Smooth muscle cell (in vitro differentiated cells): ENCODE measurements at regions not wholly inside any gene's neighbourhood (a gene's known extent, or its start where the extent isn't known, plus 50 kb on each side); places are given as distances from the start of the nearest gene placed in this dataset.
A peak's percentile ranks its signal among the peaks of the same experiment; 100 is the strongest.

Experiments used
- DNase-seq: peaks from one replicate; lab custom pipeline; 2025; ENCODE audit not compliant: unreplicated experiment; lab: John Stamatoyannopoulos, UW
- H2AFZ ChIP-seq: fragments of 200-600 bp; sonication (generic); 2 replicates; pipeline ENCODE4 v1.6.0; 2016; ENCODE audit warnings: antibody characterized with exemption, low read depth, mild to moderate bottlenecking
- H3F3A ChIP-seq: fragments of 200-600 bp; sonication (generic); 2 replicates; pipeline ENCODE4 v1.6.0; 2017; ENCODE audit warnings: antibody characterized with exemption, low read depth
- H3K27ac ChIP-seq: fragments of 200-600 bp; sonication (generic); 2 replicates; pipeline ENCODE4 v1.5.1; 2016; ENCODE audit warnings: low read depth, mild to moderate bottlenecking
- H3K27me3 ChIP-seq: fragments of 200-600 bp; sonication (generic); 2 replicates; pipeline ENCODE4 v1.6.1; 2016; ENCODE audit warnings: low read depth, mild to moderate bottlenecking
- H3K36me3 ChIP-seq: fragments of 200-600 bp; sonication (generic); 2 replicates; pipeline ENCODE4 v1.5.1; 2016; ENCODE audit warnings: low read depth
- H3K4me1 ChIP-seq: fragments of 200-600 bp; sonication (generic); 2 replicates; pipeline ENCODE4 v1.5.1; 2016; ENCODE audit warnings: low read depth
- H3K4me2 ChIP-seq: fragments of 200-600 bp; sonication (generic); 2 replicates; pipeline ENCODE4 v1.6.0; 2016; ENCODE audit warnings: mild to moderate bottlenecking
- H3K4me3 ChIP-seq: fragments of 200-600 bp; sonication (generic); 2 replicates; pipeline ENCODE4 v1.5.1; 2016; ENCODE audit warnings: mild to moderate bottlenecking
- H3K79me2 ChIP-seq: fragments of 200-600 bp; sonication (generic); 2 replicates; pipeline ENCODE4 v1.6.0; 2016; ENCODE audit warnings: low read depth, mild to moderate bottlenecking
- H3K9ac ChIP-seq: fragments of 200-600 bp; sonication (generic); 2 replicates; pipeline ENCODE4 v1.6.0; 2016; ENCODE audit warnings: low read depth
- H3K9me3 ChIP-seq: fragments of 200-600 bp; sonication (generic); replicated peaks from 2 replicates; pipeline ENCODE4 v1.5.1; 2016; ENCODE audit warnings: low read depth
- H4K20me1 ChIP-seq: fragments of 200-600 bp; sonication (generic); 2 replicates; pipeline ENCODE4 v1.6.0; 2016; ENCODE audit warnings: low read depth
- WGBS: methylation state at CpG from one replicate; pipeline ENCODE4 v1.1.7; 2016; ENCODE audit warnings: low lambda C conversion rate; 5-methylcytosine and 5-hydroxymethylcytosine counted together
- TF ChIP-seq, protein P1 (sequence below): fragments of 200-600 bp; sonication (generic); IDR thresholded peaks from 2 replicates; pipeline ENCODE4 v1.5.1; 2017; ENCODE audit warnings: borderline replicate concordance, mild to moderate bottlenecking, antibody characterized with exemption; ENCODE audit not compliant: insufficient read depth, poor library complexity, severe bottlenecking

DNA sequence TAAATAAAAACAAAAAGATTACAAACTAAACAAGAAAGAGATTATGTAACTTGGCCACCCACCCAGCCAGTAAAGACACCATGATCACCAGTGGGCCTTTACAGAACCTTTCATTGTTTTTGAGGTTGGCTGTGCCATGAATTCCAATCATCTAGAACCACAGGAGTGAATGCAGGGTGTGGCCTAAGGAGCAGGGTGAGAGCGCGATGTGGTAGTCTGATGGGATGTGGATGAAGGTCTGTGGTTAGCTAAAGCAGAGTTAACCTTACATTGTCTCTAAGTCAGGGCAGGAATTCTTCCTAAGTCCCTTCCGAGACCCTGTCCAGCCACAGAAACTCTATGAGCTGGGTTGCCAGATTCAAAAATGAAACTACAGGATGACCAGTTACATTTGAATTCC, 54.0 kb upstream of the CDKN3 start:
- Histone ChIP-seq H2AFZ (no peak overlapping the region), H3K9ac (no peak overlapping the region), H3K36me3 (no peaks in the 10 kb centered on the region), H3K79me2 (no peaks in the 10 kb centered on the region), H3K4me2 (no peak overlapping the region), H3K27me3 (no peaks in the 10 kb centered on the region), H3K9me3 (no peaks in the 10 kb centered on the region), H3K4me1 (peaks cover 16% of the 10 kb centered on the region), H3K4me3 (no peak overlapping the region), H3K27ac (no peak overlapping the region), H4K20me1 (no peaks in the 10 kb centered on the region), H3F3A (no peaks in the 10 kb centered on the region)
- no peak for DNase-seq
- WGBS: 95% methylated on average over 3 of the region's 3 CpGs
- TF ChIP-seq, protein P1, sequence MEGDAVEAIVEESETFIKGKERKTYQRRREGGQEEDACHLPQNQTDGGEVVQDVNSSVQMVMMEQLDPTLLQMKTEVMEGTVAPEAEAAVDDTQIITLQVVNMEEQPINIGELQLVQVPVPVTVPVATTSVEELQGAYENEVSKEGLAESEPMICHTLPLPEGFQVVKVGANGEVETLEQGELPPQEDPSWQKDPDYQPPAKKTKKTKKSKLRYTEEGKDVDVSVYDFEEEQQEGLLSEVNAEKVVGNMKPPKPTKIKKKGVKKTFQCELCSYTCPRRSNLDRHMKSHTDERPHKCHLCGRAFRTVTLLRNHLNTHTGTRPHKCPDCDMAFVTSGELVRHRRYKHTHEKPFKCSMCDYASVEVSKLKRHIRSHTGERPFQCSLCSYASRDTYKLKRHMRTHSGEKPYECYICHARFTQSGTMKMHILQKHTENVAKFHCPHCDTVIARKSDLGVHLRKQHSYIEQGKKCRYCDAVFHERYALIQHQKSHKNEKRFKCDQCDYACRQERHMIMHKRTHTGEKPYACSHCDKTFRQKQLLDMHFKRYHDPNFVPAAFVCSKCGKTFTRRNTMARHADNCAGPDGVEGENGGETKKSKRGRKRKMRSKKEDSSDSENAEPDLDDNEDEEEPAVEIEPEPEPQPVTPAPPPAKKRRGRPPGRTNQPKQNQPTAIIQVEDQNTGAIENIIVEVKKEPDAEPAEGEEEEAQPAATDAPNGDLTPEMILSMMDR: no peak

DNA sequence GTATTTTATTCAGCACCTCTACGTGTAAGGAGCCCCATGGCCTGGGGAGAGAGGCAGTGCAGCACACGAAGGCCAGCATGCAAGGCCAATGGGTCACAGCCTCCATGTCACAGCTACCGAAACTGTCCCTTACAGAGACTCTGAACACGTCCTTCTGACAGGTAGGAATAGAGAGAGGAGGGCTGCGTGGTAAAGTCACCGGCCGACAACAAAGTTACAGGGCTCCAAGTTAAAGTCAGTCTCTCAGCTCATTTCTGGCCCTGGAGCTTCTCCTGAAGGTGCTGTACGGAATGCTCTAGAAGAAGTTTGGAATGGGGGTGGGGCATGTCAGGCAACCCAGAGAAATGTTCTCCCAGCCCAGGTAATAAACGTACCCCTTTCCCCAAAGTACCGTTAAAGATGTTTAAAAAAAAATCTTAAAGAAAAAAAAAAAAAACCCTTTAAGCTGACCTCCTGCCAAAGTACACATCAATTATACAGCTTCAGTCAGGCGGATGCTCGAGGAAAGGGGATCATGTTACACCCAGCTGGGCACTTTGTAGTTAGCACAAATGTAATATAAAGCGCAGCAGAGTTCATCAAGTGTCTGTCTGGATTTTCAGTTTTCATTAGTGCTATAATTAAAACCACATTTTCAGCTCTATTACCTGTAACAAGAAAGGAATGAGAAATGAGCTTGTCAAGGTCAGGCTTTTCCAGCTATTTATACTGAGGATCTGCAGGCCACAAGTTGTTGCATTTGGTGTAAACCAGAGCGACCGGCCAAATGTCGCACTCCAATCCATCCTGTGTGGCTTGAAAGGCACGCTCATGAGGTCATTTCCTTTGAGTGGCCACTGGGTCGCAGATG, 53.3 kb upstream of the CDKN3 start:
- no peak overlapping the region for H3K4me2 ChIP-seq
- no peak overlapping the region for H2AFZ ChIP-seq
- H3K27me3 ChIP-seq: no peaks in the 10 kb centered on the region
- no peak overlapping the region for H3K27ac ChIP-seq
- H3K4me3 ChIP-seq: no peak overlapping the region
- TF ChIP-seq, protein P1: no peak
- WGBS: 83% methylated on average over 18 of the region's 18 CpGs
- H3K36me3 ChIP-seq: no peaks in the 10 kb centered on the region
- H3F3A ChIP-seq: no peaks in the 10 kb centered on the region
- peaks cover 13% of the 10 kb centered on the region for H3K4me1 ChIP-seq
- no peaks in the 10 kb centered on the region for H3K9me3 ChIP-seq
- no peak for DNase-seq
- no peaks in the 10 kb centered on the region for H4K20me1 ChIP-seq
- no peaks in the 10 kb centered on the region for H3K79me2 ChIP-seq
- H3K9ac ChIP-seq: no peak overlapping the region

DNA sequence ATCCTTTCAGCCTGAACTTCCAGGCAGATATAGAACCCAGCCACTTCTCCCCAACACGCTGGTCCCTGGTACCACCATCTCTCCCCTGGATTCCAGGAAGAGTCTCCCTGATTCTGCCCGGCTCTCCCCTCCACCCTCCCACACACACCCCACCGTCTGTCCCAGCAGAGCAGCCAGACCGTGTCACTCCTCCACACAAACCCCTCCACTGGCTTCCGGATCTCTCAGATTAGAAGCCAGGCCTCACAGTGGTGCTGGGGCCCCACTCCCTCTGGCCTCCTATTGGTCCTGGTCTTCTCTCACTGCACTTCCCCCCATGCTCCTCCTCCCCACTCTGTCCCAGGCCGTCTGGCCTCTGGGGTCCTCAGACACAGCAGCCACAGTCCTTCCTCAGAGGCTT, 52.4 kb upstream of the CDKN3 start:
- DNase-seq: no peak

More for the DNA sequence above, 52.4 kb upstream of the CDKN3 start:
- Histone ChIP-seq H3K9ac (no peak overlapping the region), H3K27ac (no peak overlapping the region), H3K79me2 (no peaks in the 10 kb centered on the region), H4K20me1 (no peaks in the 10 kb centered on the region), H3F3A (no peaks in the 10 kb centered on the region), H3K4me3 (no peak overlapping the region), H3K4me2 (no peak overlapping the region), H2AFZ (peak overlapping the region; percentile 58), H3K9me3 (no peaks in the 10 kb centered on the region), H3K27me3 (no peaks in the 10 kb centered on the region), H3K36me3 (no peaks in the 10 kb centered on the region), H3K4me1 (peaks cover 13% of the 10 kb centered on the region)
- TF ChIP-seq, protein P1: no peak
- WGBS: 33% methylated on average over 6 of the region's 6 CpGs
